SHP77 treated with DMSO at 0.1 percent for 48 hours (cell line): ENCODE measurements at regions not wholly inside any gene's neighbourhood (a gene's known extent, or its start where the extent isn't known, plus 50 kb on each side); places are given as distances from the start of the nearest gene placed in this dataset.
"Not testable (repeated sequence)": the region's sequence is repeated elsewhere in the genome, so short reads cannot be mapped to it uniquely, and the experiment has no call there.

Experiments used
- DNase-seq: peaks from one replicate; lab custom pipeline; 2025; lab: John Stamatoyannopoulos, UW

- DNase-seq = no peak
These were observed 369.4 kb upstream of the IGFBP3 start for GRCh38 chr7:46290374-46291049.

- DNase-seq = no peak
These were observed 367.8 kb upstream of the IGFBP3 start for GRCh38 chr7:46288861-46289260.

GRCh38 chr7:46288010-46288409 is 366.9 kb upstream of the IGFBP3 start:
- no peak for DNase-seq

- DNase-seq = no peak
These were observed 365.9 kb upstream of the IGFBP3 start for GRCh38 chr7:46286957-46287356.

- DNase-seq = no peak
These were observed 365.3 kb upstream of the IGFBP3 start for GRCh38 chr7:46286356-46286755.

GRCh38 chr7:46285878-46286277 is 364.8 kb upstream of the IGFBP3 start:
- DNase-seq = no peak

GRCh38 chr7:46283852-46284251 is 362.8 kb upstream of the IGFBP3 start:
- no peak for DNase-seq

GRCh38 chr7:46282155-46282554 is 361.1 kb upstream of the IGFBP3 start:
- no peak for DNase-seq

- no peak for DNase-seq
These were observed 360.0 kb upstream of the IGFBP3 start for GRCh38 chr7:46281071-46281470.

- DNase-seq = no peak
These were observed 358.2 kb upstream of the IGFBP3 start for GRCh38 chr7:46279290-46279689.

GRCh38 chr7:46264646-46265045 is 343.6 kb upstream of the IGFBP3 start:
- no peak for DNase-seq

- DNase-seq = not testable (repeated sequence)
These were observed 340.6 kb upstream of the IGFBP3 start for GRCh38 chr7:46261638-46262037.

GRCh38 chr7:46259947-46260346 is 338.9 kb upstream of the IGFBP3 start:
- no peak for DNase-seq

- DNase-seq = no peak
These were observed 336.8 kb upstream of the IGFBP3 start for GRCh38 chr7:46257761-46258448.

- no peak for DNase-seq
These were observed 336.0 kb upstream of the IGFBP3 start for GRCh38 chr7:46256870-46257661.

GRCh38 chr7:46253520-46253919 is 332.4 kb upstream of the IGFBP3 start:
- no peak for DNase-seq

- DNase-seq = no peak
These were observed 326.6 kb upstream of the IGFBP3 start for GRCh38 chr7:46247664-46248063.

GRCh38 chr7:46245586-46246111 is 324.6 kb upstream of the IGFBP3 start:
- no peak for DNase-seq

- DNase-seq = no peak
These were observed 323.7 kb upstream of the IGFBP3 start for GRCh38 chr7:46244757-46245156.

GRCh38 chr7:46243406-46243805 is 322.3 kb upstream of the IGFBP3 start:
- DNase-seq = no peak

GRCh38 chr7:46239846-46240245 is 318.8 kb upstream of the IGFBP3 start:
- DNase-seq = no peak

- DNase-seq = no peak
These were observed 316.4 kb upstream of the IGFBP3 start for GRCh38 chr7:46237466-46237865.
